Panc1 (cell line): ENCODE measurements at regions not wholly inside any gene's neighbourhood (a gene's known extent, or its start where the extent isn't known, plus 50 kb on each side); places are given as distances from the start of the nearest gene placed in this dataset.

Experiments
- ATAC-seq: fragments of 200-7000 bp; cut with Tn5 transposase; 2 replicates; pipeline ENCODE4 v1.9.1; 2020; ENCODE audit warnings: mild to moderate bottlenecking, moderate library complexity
- BruUV-seq: library from RNA; stranded (reverse); fragments of 400-500 nt; replicated peaks from 2 replicates; lab custom pipeline; 2021; lab: Mats Ljungman, UMichigan
- CTCF ChIA-PET: fragments of 300-600 bp; sonication (Branson Sonifier 250); formaldehyde crosslinking; loops from one replicate; lab custom pipeline; 2022; ENCODE audit warnings: antibody characterized with exemption; lab: Charles Lee
- POLR2A ChIA-PET: fragments of 300-600 bp; sonication (Branson Sonifier 250); formaldehyde crosslinking; loops from one replicate; lab custom pipeline; 2022; ENCODE audit warnings: antibody characterized with exemption; lab: Charles Lee
- DNase-seq: peaks from one replicate; pipeline ENCODE4 v3.0.0-alpha.2; 2010; ENCODE audit warnings: low read depth, low spot score
- H3K27ac ChIP-seq: 2 replicates; pipeline ENCODE4 v1.5.1; 2011; ENCODE audit warnings: mild to moderate bottlenecking, low read length, inconsistent platforms
- H3K27me3 ChIP-seq: fragments of 200-500 bp; sonication (Bioruptor generic); 2 replicates; pipeline ENCODE4 v1.6.0; 2014; ENCODE audit warnings: low read length, inconsistent platforms; ENCODE audit not compliant: control insufficient read depth, insufficient read depth
- H3K36me3 ChIP-seq: fragments of 200-500 bp; sonication (Bioruptor generic); 2 replicates; pipeline ENCODE4 v1.5.1; 2014; ENCODE audit warnings: inconsistent platforms, mild to moderate bottlenecking, low read length, moderate library complexity; ENCODE audit not compliant: control insufficient read depth, insufficient read depth
- H3K4me1 ChIP-seq: 2 replicates; pipeline ENCODE4 v1.5.1; 2011; ENCODE audit warnings: inconsistent platforms, mild to moderate bottlenecking, low read length, moderate library complexity; ENCODE audit not compliant: control insufficient read depth, insufficient read depth
- H3K4me3 ChIP-seq, 2 experiments: 2 replicates each; pipeline ENCODE4 v1.5.1; 2011 to 2012; ENCODE audit warnings: low read depth in 2 of 2, low read length in 2 of 2, mild to moderate bottlenecking in 2 of 2, inconsistent platforms in 1 of 2, moderate library complexity in 1 of 2
- H3K9me3 ChIP-seq: fragments of 200-500 bp; sonication (Bioruptor generic); 2 replicates; pipeline ENCODE4 v1.5.1; 2014; ENCODE audit warnings: low read depth, mild to moderate bottlenecking, inconsistent platforms, low read length, moderate library complexity; ENCODE audit not compliant: control insufficient read depth, insufficient read depth
- CTCF ChIP-seq: fragments of 450-650 bp; IDR thresholded peaks from 2 replicates; pipeline ENCODE4 v1.5.1; 2017; ENCODE audit warnings: mild to moderate bottlenecking
- POLR2AphosphoS5 ChIP-seq: IDR thresholded peaks from 2 replicates; pipeline ENCODE4 v1.6.1; 2012; ENCODE audit warnings: mild to moderate bottlenecking, low read depth, low read length, moderate library complexity
- REST ChIP-seq, 2 experiments: IDR thresholded peaks; 2 replicates each; pipeline ENCODE4 v1.6.1; 2011 to 2012; ENCODE audit warnings: low read depth in 2 of 2, control low read depth in 1 of 2, low read length in 1 of 2, mild to moderate bottlenecking in 1 of 2, moderate library complexity in 1 of 2; ENCODE audit not compliant: insufficient read depth in 1 of 2
- SIN3A ChIP-seq: IDR thresholded peaks from 2 replicates; pipeline ENCODE4 v1.6.1; 2012; ENCODE audit warnings: low read depth, mild to moderate bottlenecking, low read length, moderate library complexity, borderline replicate concordance; ENCODE audit not compliant: insufficient read depth
- TCF7L2 ChIP-seq: IDR thresholded peaks from 2 replicates; pipeline ENCODE4 v1.6.1; 2011; ENCODE audit warnings: mild to moderate bottlenecking, low read depth, low read length, inconsistent platforms
- in situ Hi-C: cut with HindIII; loops from 2 replicates; pipeline ENCODE4 v1.10.0; 2016; ENCODE audit warnings: low sequenced_read_pairs, low pct_unique_long_range_greater_than_20kb
- intact Hi-C: fragments of 100-400 bp; cut with micrococcal nuclease; formaldehyde crosslinking; loops from one replicate; pipeline ENCODE4 v1.10.0; 2022; ENCODE audit not compliant: unreplicated experiment

DNA sequence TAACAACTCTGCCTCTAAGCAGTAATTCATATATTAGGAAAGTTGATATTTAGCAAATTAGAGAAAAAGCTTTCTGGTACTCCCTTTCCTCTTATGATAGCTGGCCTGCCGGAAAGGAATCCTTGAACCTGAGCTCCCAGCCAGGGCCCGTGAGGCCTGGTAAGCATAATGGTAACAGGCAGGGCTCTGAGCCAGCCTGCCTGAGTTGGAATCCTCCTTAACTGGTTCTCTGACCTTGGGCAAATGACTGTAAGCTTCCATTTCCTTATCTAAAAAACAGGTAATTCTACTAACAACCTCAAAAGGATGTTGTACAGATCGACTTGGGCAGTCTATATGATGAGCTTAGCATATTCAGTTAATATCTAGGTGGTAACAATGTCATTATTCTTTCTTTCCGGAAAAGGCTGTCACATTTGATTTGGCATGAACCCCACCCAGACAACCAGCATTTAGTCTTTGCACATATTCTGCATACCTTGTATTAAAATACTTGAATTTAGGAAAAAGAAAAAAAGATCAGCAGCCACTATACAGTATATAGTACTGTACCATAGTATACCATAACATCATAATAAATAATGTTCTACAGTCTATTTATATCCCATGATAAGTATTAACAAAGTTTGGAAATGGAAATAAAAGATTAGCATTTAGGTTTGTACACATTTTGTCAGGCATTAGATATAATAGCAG, 55.7 kb upstream of the MAP3K1 start:
- ChIA-PET POLR2A (no interaction called here), CTCF (no interaction called here)
- BruUV-seq: no TSS peak
- no peaks in the 10 kb centered on the region for H3K36me3 ChIP-seq
- DNase-seq (no peak), ATAC-seq (no peak)
- H3K4me3 ChIP-seq: no peak overlapping the region
- TF ChIP-seq POLR2AphosphoS5: no peak
- TF ChIP-seq TCF7L2: no peak
- TF ChIP-seq REST (IDR thresholded peaks at IDR 0.05; ENCODE audit: insufficient read depth in 1 of 2, low read depth in 2 of 2, low read length in 1 of 2): no peak
- no peak for TF ChIP-seq CTCF
- no peak for TF ChIP-seq SIN3A
- no peaks in the 10 kb centered on the region for H3K4me1 ChIP-seq
- no peak overlapping the region for H3K27ac ChIP-seq
- no peaks in the 10 kb centered on the region for H3K9me3 ChIP-seq
- in situ Hi-C loops (no loop called here), intact Hi-C loops (no loop called here)
- peaks cover 4% of the 10 kb centered on the region; the same call in 1 of the 2 replicates for H3K27me3 ChIP-seq

DNA sequence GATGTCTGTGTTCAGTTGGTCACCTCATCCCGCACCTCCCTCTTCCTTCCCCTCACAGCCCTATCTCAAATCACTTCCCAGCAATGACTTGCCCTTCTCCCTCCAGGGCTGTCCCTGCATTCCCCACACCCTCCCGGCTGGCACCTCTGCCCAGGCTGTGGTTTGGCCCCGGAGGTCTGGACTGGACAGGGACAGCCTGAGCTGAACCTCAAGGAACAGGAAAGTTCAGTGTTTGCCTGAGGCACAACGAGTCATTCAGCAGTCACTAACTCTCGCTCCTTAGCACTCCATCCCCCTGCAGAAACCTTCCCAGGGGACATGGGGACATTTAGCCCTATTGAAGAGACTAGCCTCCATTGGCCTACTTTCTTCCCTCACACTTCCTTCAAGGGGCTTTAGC, 58.3 kb upstream of the MAP3K1 start:
- CTCF ChIA-PET: no interaction called here
- no peaks in the 10 kb centered on the region for H3K9me3 ChIP-seq
- H3K4me3 ChIP-seq: no peak overlapping the region
- no TSS peak for BruUV-seq
- H3K36me3 ChIP-seq: no peaks in the 10 kb centered on the region
- in situ Hi-C loops: no loop called here
- H3K27ac ChIP-seq: no peak overlapping the region
- intact Hi-C loops: no loop called here
- POLR2A ChIA-PET: no interaction called here
- peaks cover 2% of the 10 kb centered on the region; the same call in 1 of the 2 replicates for H3K27me3 ChIP-seq
- no peak for DNase-seq
- no peak for TF ChIP-seq SIN3A
- peak; percentile 48; the same call in 1 of the 2 replicates for ATAC-seq
- no peaks in the 10 kb centered on the region for H3K4me1 ChIP-seq

- intact Hi-C loops (no loop called here), in situ Hi-C loops (no loop called here)
- Histone ChIP-seq H3K9me3 (no peaks in the 10 kb centered on the region), H3K27me3 (no peaks in the 10 kb centered on the region; the same call in 1 of the 2 replicates), H3K27ac (no peak overlapping the region), H3K36me3 (no peaks in the 10 kb centered on the region), H3K4me1 (no peaks in the 10 kb centered on the region), H3K4me3 (no peak overlapping the region)
- no TSS peak for BruUV-seq
- ATAC-seq: no peak
- ChIA-PET CTCF (no interaction called here), POLR2A (interaction anchor here (0.7 kb wide), 1 partner anchor 11 kb away, joined by 5 read pairs; no protein-coding TSS in a partner anchor)
- TF ChIP-seq POLR2AphosphoS5: no peak
- TF ChIP-seq SIN3A: no peak
- TF ChIP-seq CTCF: no peak
- no peak for TF ChIP-seq REST (IDR thresholded peaks at IDR 0.05; ENCODE audit: insufficient read depth in 1 of 2, low read depth in 2 of 2, low read length in 1 of 2)
- TF ChIP-seq TCF7L2: no peak
- no peak for DNase-seq
These were observed 60.3 kb upstream of the MAP3K1 start for GRCh38 chr5:56755036-56755555.
